ENCODE measurements at regions not wholly inside any gene's neighbourhood (a gene's known extent, or its start where the extent isn't known, plus 50 kb on each side); places are given as distances from the start of the nearest gene placed in this dataset.

GRCh38 chr1:112040891-112041740 lies 51.6 kb upstream of the KCND3 start:
- no peak for DNase-seq (ENCODE audit: low read depth in 3 of 3)

GRCh38 chr1:112043901-112044300 lies 54.4 kb upstream of the KCND3 start:
- no peak for DNase-seq (ENCODE audit: low read depth in 3 of 3)

GRCh38 chr1:112044745-112045144 lies 55.3 kb upstream of the KCND3 start:
- no peak for DNase-seq (ENCODE audit: low read depth in 3 of 3)

DNA sequence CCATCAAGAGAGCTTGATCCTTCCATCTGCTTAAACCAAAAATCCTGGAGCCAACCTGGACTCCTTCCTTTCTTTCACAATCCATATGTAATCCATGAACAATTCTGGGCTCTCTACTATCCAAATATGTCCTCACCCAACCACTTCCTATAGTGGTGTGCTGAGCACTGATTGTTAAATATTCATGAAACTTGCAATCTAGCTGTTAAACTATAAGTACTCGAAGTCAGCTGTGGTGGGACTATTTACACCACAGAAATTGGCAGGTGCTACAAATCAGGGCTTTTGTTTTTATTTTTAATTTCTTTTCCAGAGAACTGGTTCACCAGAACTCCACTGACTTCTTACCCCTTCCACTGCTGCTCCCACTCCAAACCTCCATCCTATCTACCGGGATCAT lies 57.2 kb upstream of the KCND3 start:
- no peak for DNase-seq (ENCODE audit: low read depth in 3 of 3)

GRCh38 chr1:112048421-112048820 lies 59.0 kb upstream of the KCND3 start:
- DNase-seq (ENCODE audit: low read depth in 3 of 3) = no peak

- no peak for DNase-seq (ENCODE audit: low read depth in 3 of 3)
Measured at GRCh38 chr1:112054510-112054909, 65.0 kb upstream of the KCND3 start.

DNA sequence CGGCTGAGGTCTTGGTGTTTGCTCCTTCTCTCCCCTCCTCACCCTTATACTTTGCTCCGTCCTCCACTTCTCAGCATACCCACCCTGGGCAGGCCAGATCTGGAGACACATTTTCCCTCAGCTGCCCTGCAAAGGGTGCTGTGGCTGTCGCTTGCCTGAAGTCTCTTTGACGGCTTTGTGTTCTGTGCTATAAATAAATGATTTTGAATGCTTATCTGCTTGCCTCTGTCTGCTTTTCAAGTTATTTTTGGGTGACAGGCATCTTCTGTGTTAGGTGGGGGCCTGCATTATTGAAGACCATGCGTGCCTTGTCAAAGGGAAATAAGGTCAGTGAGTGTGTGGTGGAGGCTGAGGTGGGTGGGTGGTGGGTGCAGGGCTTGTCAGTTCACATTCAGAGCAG lies 66.9 kb upstream of the KCND3 start:
- DNase-seq (ENCODE audit: low read depth in 3 of 3) = no peak

DNA sequence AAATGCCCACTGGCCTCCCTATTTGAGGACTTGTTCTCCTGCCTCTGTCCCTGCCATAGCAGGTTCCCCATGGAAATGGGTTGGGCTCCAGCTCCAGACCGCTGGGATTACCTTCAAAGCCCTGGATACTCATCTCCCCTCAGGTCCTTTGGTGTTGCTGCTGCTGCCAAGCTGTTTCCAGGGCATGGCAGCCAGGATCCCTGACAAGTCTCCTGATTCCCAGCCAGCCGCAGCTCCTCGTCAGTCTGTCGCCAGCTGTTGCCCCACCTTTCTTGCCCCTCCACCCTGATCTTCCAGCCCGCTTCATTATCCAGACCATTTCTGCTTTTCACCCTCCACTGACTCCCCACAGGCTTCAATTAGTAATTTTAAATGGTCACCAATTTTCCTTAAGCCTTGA lies 68.3 kb upstream of the KCND3 start:
- no peak for DNase-seq (ENCODE audit: low read depth in 3 of 3)

DNA sequence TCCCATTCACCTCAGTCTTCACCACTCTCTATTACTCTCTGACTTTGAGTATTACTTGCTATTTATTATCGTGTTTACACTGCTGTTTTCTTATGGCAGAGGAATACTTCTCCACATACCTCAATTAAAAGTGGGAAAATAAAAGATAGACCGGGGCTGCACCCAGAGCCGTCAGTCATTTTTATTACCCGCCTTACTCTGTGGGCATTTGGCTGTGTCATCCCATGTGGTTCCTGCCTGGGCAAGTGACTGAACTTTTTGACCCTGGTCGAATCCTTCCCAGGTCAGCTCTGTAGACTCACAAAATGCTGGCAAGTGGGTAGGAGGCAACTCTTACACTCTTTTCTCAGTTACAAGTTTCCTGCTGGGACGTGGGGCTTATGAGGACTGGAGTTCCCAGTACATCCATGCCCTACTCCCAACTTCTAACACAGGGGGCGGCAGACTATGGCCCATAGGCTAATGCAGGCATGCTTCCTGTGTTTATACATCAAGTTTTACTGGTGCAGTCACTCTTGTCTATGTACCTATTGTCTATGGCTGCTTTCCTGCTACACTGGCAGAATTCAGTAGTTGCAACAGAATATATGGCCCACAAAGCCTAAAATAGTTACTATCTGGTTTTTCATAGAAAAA lies 69.5 kb upstream of the KCND3 start:
- no peak for DNase-seq (ENCODE audit: low read depth in 3 of 3)

DNA sequence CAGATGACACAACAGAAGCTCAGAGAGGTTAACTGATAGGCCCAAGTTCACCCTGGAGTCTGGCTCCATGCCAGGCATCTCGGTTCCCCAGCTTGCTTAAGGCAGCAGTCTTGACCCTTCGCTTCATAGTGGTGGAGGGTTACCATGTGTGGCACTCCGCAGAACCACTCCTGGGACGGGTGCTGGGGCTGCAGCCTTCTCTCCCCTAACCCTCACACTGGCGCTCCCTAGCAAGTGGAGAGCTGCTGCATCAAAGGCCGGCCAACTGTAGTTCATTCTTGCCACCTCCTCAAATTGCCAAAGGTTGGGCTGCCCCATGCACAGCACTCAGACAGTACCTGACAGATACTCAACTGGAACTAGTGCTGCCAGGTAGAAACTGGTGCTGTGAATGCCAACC lies 70.2 kb upstream of the KCND3 start:
- DNase-seq (ENCODE audit: low read depth in 3 of 3) = no peak

DNA sequence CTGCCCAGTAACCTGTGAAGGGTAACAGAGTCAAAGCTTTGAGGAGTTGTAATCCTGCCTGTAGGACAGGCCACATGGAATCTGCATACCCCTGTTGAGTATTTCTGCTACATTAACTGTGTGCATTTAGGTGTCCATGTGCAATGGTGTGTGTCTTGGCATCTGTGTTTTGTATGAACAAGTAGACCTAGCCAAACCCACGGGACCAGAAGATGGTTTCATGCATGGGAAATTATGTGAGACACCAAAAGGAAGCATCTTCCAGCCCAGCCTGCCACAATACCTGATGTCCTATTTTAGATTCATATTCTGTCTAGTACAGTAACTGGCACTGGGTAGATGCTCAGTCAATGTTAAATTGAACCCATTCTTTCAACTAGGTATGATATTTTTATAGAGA lies 70.8 kb upstream of the KCND3 start:
- no peak for DNase-seq (ENCODE audit: low read depth in 3 of 3)

DNA sequence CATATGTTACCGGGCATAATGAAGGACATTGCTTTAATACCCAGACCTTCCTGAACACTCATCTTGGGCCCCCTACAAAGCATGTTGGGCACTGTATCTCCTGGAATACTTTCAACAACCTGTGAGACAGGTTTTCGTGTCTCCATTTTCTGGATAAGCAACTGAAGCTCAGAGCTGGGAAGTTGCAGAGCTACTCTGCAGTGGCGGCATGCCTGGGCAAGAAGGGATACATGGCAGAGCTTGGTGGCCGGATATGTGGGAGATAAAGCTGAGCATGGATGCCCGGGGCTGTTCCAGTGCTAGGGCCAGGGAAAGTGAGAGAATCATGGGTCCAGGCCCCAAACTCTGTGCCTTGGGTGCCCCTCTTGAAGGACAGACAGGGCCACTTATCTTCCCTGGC lies 71.6 kb upstream of the KCND3 start:
- DNase-seq (ENCODE audit: low read depth in 3 of 3) = no peak

- DNase-seq (ENCODE audit: low read depth in 3 of 3) = no peak
Measured at GRCh38 chr1:112061901-112062320, 72.4 kb upstream of the KCND3 start.

DNA sequence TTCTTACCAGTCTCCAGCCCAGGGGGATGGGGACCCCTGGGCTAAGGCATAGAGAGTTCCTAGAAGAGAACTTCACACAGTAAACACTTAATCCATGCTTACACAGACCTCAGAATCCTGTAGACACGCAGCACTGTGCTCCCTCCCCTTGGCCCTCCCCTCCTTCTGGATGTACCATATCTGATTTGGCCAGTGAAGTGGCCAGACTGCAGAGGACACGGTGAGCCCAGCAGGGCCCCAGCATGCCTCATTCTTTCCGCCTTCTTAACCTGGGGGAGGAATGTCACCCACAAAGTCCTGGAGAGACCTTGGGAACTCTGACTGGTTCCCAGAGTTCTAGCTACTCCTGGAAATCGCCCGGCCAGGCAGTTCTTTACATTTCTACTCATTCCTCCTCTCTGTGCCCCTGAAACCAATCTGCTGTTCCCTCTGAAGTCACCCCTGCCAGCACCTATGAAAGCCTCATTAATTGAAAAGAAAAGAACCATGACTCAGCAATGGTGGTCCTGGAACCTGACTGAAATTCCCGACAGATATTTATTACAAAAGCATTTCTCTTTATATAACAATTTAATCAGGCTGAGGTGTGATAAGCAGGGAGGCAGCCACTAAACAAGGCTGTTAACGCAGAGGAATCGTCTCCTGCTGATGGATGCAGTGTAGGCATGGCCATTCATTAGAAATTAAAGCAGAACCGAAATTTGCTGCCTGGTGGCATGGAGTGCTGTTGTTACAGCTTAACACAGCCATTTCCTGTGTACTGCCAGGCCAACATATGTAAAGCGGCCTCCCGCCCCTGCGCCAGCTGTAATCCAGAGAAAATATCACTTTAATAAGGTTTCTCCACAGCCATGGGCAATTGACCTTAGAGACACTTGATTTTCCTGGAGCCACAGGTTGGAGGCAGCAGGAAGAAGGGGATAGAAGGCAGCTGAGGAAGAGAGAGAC lies 74.6 kb upstream of the KCND3 start:
- no peak for DNase-seq (ENCODE audit: low read depth in 3 of 3)

- DNase-seq (ENCODE audit: low read depth in 3 of 3) = no peak
Measured at GRCh38 chr1:112067989-112068388, 78.5 kb upstream of the KCND3 start.

GRCh38 chr1:112070677-112071076 lies 81.2 kb upstream of the KCND3 start:
- no peak for DNase-seq (ENCODE audit: low read depth in 3 of 3)

DNA sequence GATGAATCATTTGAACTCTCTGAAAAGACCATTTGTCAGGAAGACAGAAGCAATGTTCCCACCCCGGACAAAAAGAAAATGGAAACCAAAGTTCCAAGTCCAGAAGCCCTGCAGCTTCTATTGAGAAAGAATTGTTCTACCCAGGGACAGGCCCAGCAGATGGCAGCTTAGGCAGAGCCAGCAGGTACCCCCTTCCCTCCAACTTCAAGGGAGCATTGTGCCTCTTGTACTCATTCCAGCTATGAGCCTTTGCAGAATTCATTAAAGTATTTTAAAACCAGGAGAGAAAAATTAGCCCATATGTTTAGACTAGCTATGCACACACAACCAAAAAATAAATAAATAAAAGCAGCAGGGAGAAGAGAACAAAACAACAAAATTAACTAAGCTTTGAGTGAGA lies 85.2 kb upstream of the KCND3 start:
- DNase-seq (ENCODE audit: low read depth in 3 of 3) = no peak

GRCh38 chr1:112075566-112075965 lies 86.1 kb upstream of the KCND3 start:
- no peak for DNase-seq (ENCODE audit: low read depth in 3 of 3)

GRCh38 chr1:112079446-112079845 lies 90.0 kb upstream of the KCND3 start:
- no peak for DNase-seq (ENCODE audit: low read depth in 3 of 3)

DNA sequence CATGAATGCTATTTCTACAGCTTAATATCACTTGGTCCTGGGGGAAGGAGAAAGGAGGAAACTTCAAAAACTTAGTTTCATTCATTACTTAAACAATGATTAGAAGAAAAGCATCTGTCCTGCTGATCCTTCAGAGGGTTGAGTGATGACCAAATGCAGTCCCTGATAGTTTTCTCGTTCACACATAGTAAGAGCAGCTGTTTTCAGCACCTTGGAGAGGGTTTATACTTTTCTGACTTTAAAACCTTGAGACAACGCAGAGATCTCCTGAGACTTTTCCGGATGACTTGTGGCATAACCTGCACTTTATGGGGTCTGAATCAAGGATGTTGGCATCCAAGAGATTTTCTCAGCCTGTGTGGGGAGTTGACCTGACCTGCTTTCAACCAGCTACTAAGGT lies 94.0 kb upstream of the KCND3 start:
- no peak for DNase-seq (ENCODE audit: low read depth in 3 of 3)

- no peak for DNase-seq (ENCODE audit: low read depth in 3 of 3)
Measured at GRCh38 chr1:112092656-112093371, 103.3 kb upstream of the KCND3 start.

- DNase-seq (ENCODE audit: low read depth in 3 of 3) = no peak
Measured at GRCh38 chr1:112093372-112093694, 103.9 kb upstream of the KCND3 start.
